ENCODE measurements at regions not wholly inside any gene's neighbourhood (a gene's known extent, or its start where the extent isn't known, plus 50 kb on each side); places are given as distances from the start of the nearest gene placed in this dataset.

GRCh38 chr6:90739339-90739738, 152.5 kb upstream of the MAP3K7 start:
- TF ChIP-seq CTCF (IDR thresholded peaks at IDR 0.05) = no peak
- no peak for TF ChIP-seq POLR2A (IDR thresholded peaks at IDR 0.05)
- no peak for TF ChIP-seq POLR2AphosphoS5 (IDR thresholded peaks at IDR 0.05; ENCODE audit: insufficient read depth in 1 of 2, low read depth in 1 of 2)
